Stimulated activated naive CD4-positive, alpha-beta T cell (primary cell): ENCODE measurements at regions not wholly inside any gene's neighbourhood (a gene's known extent, or its start where the extent isn't known, plus 50 kb on each side); places are given as distances from the start of the nearest gene placed in this dataset.
A peak's percentile ranks its signal among the peaks of the same experiment; 100 is the strongest.

Experiments used
- DNase-seq, 6 experiments: peaks; one replicate each; lab custom pipeline; 2025; lab: John Stamatoyannopoulos, UW

DNA sequence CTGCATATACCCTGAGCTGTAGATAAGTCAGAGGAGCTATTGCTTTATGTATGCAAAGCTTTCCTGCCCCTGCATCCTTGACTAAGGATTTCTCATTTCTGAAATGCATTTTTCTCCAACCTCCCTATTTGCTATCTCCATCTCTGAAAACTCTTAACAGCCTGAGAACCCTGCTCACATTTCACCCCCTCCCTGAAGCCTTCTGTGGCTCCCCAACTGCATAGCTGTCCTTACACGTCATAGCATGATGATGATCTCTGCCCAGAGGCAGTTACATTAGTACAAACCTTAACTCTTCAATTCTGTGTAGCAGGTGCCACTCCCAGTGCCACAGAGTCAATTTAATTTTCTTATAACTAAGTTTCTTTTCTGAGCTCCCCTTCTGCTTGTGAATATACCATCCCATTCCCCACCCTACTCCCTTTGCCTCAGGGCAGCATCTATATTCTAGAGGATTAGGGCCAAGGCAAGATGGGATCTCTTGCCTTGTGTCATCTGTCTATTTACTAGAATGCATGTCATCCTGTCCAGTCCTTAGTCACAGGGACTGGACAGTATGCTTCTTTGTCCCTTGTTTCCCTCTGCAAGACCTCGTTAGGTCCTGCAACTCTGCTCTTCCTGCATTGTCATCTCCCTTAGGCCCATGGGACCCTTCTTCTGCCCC, 149.7 kb upstream of the SPRY4 start:
- no peak for DNase-seq

DNA sequence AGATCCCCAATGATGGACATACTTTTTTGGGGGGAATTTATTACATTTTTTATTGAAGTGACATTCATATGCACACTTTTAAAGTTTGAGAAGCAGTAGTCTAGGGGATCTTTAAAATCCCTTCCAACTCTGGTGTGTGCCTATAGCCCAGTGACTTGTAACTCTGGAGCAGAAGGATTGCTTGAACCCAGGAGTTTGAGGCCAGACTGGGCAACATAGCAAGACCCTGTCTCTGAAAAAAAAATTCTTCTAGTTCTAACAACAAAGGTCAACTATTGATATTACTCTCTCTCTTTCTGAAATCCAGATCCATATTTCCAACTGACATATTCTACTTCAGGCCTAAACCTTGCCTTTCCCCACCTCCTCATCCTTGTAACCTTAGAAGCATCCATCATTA, 148.2 kb upstream of the SPRY4 start:
- DNase-seq = no peak

DNA sequence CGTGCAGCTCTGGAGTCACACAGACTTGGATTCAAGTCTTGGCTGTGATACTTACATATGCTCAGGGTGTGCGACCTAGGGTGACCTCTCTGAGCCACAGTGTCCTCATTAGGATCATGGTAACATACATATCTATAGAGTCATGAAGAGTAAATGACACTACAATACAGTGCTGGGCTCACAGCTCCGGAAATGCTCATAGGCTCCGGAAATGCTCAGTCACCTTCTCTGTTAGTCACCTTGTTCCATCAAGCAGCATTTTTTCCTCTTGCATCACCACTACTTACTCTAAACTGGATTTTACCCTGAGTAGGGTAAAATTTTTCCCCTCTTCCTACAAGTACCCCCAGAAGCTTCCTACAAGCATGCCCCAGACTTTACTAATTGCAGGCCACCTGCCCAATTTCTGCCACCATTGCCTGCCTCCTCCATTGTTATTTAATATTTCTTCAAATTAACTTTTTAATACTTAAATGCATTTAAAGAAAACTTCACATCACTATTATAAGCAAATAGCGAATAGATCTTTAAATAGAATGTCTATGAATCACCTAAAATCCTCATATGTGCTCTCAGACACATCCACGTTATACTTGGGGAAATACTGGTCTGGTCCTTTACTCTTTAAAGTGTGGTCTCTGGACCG, 147.6 kb upstream of the SPRY4 start:
- DNase-seq = no peak

DNA sequence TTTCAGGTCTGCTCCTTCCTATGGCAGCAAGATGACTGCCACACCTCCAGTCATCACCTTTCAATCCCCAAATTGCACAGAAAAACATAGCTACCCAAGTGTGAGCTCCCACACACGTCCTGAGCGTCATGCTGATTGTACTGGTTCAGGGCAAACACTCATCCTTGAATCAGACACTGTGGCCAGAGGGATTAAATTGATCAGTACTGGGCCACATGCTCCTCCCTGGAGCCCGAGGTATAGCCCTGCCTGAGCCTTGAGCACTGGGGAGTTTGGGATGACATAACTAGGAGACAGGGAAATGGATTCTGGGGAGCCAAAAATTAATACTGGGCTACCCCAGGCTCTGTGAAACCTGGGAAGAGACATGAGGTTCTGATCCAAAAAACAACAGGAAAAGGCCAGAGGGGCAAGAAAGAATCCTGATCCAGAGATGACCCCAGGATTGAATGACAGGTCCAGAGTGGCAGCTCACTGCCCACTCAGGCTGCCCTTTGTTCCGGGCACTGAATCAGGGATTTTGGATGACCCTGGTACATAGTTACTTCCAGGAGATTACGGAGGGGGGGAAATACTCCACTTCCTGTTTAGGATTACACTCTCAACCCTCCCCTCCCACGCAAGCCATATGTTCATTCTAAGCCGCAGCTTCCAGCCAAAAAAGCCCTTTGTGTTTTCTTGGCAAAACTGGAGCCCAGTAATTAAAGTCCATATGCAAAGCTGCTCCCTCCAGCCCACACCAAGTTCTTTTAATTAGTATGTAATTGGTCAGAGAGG, 141.6 kb upstream of the SPRY4 start:
- no peak for DNase-seq

DNA sequence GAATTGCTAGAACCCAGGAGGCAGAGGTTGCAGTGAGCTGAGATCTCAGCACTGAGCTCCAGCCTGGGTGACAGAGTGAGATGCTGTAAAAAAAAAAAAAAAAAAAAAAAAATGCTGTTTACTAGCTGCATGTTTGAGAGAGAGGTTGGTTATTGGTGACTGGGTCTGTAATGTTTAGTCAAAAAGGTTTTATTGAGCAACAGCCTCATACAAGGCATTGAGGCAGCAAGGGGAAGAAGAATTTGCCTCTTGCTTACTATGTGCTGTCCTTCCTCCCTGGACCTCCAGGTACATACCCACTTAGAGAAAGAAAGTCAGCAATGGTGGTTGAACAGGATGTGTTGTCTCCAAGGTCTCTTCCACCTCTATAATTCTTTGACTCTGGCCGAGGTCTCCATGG, 140.7 kb upstream of the SPRY4 start:
- DNase-seq = no peak

DNA sequence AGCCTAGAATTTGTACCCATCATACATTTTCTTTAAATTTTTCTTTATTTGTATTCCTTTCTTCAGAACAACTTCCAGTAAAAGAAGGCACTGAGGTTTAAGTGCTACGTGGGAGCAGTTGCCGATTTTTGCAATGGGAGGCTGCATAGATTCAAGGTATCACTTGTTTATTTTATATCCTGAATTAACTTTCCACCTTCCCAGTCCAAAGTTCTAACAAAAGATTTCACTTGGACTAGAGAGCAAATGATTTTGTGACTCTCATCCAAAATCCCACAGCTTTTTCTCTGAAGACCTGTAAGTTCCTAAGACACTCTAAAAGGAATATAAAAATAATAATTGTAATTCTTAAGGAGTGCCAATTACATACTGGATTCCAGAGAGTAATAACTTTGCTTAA, 139.1 kb upstream of the SPRY4 start:
- DNase-seq = no peak

DNA sequence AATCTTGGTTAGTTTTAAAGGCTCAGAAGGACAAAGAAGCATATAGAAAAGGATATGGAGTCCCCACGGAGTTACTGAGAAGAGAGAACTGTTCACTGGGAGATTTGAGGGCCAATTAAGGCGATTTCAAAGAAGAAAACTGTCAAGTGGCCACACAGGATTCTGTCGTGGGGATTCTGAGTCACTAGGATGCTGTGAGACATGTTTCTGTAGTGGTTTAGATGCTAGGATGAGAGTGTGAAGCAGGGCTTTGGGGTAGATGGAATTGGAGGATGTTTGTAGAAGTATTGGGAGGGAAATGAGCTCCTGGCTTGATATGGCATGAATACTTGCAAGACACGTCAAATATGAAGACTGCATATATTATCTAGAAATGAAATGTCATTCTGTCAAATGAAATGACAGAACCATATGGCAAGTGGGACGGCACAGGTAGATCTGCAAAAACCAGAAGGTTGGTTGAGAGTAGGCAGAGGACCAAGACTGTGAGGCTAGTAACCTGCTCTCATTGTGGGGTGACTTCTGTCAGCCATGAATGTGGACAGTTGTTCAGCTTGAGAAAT, 136.3 kb upstream of the SPRY4 start:
- DNase-seq = no peak

DNA sequence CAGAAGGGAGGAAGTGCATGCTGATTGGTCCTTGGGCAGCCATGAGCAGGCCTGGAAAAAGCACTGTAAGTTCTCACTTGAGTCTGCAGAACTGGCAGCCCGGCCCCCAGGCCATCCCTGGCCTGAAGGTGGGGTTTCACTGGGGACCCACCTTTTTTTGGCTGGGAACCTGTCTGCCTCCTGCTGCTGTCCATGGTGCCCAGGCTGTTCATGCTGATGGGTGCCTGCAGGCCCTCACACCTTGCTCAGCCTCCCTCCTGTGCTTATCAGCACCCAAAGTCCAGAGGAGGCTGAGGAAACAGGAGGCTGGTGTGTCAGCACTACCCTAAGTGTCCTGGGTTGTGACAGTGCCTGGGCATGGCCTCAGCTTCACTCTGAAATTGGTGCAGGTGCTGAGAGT, 134.4 kb upstream of the SPRY4 start:
- no peak for DNase-seq

DNA sequence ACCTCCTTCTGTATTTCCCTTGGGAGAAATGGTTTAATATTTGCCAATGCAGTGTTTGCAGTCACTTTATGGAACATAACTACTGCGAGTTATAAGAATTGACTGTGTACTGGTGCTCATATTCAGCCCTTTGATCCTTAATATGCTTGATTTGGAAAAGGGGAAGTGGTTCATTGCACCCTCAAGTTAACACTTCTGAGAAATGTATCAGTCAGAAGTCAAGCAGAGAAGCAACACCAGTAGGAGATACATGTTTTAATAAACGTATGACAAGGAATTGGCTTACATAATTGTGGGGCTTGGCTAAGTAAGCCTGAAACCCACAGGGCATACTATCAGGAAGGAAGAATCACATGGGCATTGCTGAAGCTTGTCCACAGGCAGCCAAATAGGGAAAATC, 131.0 kb upstream of the SPRY4 start:
- no peak for DNase-seq

DNA sequence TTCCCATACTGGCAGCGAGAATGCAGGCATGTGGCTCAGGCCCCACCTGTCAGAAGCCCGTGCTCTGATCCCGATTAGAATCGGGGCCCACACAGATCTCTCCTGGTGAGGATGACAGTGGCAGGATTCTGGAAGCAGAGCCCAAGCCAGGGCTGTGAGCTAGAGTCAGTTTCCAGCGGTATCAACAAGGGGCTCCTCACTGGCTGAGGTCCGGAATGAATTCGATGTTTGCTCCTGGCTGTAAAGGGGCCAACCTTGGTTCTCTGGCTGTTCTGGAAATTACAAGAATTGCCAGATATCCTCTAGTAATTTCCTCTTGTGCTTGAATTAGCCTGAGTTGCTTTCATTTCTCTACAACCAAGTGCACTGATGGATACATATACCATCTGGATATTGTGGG, 129.1 kb upstream of the SPRY4 start:
- no peak for DNase-seq

DNA sequence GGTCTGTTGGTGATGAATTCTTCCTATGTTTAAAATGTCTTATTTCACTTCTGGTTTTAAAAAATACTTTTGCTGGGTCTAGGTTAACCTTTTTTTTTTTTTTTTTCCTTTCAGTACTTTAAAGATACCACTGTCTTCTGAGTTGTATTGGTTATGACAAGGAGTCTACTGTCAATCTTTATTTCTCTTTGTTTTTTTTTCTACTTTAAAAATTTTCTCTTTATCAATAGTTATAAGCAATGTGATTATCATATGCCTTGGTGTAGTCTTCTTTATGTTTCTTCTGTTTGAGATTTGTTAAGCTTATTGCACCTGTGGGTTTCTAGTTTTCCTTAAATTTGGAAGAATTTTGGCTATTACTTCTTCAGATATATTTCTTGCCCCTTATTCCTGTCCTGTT, 125.6 kb upstream of the SPRY4 start:
- DNase-seq = no peak

DNA sequence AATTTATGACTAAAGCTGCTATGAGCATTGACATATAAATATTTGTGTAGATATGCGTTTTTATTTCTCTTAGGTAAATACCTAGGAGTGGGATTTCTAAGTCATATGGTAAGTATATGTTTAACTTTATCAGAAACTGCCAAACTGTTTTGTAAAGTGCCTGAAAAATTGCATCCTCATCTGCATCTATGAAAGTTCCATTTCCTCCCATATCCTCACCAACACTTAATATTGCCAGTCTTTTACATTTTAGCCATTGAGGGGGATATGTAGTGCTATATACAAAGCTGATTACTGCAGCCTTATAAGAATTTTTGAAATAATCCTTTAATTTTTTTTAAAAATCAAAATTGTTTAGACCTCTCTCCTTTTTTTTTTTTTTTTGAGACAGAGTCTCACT, 123.1 kb upstream of the SPRY4 start:
- DNase-seq = no peak

DNA sequence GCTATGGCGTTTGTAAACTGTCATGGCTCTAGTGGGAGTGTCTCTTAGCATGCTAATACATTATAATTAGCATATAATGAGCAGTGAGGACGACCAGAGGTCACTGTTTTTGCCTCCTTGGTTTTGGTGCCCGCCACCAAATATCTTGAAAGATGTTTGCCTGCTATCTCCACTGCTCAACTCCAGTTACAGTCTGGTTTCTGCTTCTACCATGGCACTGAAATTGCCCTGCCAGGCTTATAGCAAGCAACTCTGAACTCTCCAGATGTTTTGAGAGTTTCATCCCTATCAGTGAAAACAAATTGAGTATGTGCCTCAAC, 122.1 kb upstream of the SPRY4 start:
- no peak for DNase-seq

DNA sequence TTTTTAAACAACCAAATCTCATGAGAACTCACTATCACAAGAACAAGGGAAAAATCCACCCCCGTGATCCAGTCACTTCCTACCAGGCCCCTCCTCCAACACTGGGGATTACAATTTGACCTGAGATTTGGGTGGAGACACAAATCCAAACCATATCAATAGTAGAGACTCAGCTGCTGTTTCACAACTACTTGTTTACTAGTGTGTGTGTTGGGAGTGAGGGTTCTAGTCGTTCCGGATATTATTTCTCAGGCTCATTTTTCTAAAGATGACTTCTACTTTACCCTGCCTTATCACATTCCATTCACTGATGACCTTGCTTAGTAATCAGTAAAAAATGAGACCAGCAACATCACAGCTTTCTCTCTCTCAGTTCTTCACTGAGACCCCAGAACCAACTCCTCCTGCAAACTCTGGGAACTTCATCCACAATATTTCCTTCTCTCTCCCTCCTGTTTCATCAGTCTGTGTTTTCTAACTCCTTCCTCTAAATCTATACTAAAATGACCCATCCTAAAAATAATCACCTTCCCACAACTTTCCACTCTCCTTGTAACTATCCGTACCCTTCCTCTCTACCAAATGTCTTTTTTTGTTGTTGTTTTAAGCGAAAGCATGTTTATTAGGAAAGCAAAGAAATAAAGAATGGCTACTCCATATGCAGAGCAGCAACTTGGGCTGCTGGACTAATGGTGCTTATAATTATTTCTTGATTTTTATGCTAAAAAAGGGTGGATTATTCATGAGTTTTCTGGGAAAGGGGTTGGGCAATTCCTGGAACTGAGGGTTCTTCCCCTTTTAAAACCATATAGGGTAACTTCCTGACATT, 121.5 kb upstream of the SPRY4 start:
- no peak for DNase-seq

DNA sequence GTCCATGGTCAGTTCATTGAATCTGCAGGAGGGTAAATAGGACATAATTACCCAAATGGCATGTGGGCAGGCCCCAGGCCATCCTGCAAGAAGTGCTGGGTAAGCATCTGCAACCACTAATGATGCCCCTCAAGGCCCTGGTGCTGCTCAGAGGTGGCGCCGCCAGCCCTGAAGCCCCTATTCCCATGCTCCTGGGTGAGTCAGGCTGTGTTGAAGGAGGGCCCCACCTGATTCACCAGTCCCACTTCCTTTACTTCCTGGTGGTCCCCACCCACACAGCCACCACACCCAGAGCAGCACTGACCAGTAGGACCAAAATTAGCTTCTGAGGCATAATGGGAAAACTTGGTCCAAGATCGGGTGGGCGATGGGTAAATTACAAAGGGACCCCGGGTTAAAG, 120.4 kb upstream of the SPRY4 start:
- no peak for DNase-seq

DNA sequence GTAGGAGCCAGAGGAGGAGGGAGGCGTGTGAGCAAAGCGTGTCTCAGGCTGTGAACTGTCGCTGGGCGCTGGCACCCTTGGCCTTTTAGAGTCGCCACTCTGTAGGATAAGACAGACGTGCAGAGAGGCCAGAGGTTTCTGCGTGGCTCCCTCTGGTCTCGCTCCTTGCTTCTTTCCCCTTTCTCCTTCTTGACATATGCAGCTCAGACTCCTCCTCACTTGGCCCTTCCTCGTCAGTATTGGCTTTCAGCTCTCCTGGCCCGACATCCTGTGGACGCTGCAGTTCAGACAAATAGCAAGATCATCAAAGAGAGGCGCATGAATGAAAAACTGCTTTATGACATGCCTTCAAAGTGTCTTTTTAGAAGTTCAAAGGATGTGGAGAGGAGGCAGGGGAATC, 116.8 kb upstream of the SPRY4 start:
- peak in 4 of 6 experiments; percentile 3 to 46 (median 25) for DNase-seq

DNA sequence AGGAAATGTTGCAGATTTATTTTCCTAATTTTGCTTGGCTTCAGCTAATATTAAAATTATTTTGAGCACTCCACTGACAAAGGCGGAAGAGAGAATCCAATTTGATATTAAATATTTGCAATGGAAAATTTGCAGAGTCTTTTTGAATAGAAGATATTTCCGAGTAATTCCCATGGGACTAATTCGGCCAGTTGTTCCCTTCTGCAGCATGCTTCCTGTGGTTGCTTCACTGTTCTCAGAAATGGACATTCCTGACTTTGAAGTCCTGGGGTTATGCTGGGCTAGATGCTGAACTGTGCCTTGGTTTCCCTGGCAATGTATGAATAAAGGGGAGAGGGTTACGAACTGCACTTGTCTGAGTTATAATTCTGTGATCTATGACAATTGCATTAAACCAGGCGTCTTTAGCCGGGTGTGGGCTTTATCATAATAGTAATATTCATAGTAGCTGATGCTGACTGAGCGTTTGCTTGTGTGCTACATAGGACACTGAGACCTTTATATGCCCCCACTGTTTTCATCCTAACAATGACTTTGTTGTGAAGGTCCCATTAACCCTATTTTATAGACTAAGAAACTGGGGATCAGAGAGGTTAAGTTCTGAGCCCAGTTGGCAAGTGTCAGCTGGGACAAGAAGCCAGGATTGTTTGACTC, 114.5 kb upstream of the SPRY4 start:
- no peak for DNase-seq

DNA sequence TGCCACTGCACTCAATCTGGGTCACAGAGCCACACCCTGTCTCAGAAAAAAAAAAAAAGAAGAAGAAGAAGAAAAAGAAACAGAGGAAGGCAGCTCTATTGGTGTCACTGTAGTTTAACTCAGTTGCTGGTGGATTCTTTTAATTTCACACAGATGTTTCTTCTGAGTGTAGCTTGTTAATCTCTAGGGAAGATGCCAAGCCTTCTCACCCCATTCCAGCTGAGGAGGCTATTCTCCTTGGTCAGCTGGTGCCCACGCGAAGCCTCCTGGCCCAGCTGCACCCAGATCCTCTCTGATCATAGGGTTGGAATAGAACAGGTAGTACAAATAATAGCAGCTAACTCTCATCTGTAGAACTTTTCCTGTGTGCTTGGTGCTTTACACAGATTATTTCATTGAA, 113.8 kb upstream of the SPRY4 start:
- no peak for DNase-seq

DNA sequence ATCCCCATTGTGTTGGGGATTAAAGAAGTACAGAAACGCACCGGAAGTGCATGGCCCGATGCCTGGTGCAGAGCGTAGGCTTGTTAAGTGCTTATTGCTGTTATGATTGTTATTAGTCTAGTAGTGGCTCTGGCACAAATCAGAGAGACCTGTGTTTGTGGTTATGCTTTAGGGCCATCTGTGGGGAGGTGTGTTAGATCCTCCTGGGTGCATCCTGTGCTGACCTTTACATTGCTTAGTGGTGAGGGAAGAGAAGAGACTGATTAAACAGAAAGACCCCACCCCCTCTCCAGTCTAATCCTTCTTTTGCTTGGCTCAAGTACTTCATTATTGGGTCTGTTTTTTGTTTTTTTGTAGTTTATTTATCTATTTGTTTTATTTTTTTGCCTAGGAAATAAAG, 112.7 kb upstream of the SPRY4 start:
- DNase-seq = no peak

DNA sequence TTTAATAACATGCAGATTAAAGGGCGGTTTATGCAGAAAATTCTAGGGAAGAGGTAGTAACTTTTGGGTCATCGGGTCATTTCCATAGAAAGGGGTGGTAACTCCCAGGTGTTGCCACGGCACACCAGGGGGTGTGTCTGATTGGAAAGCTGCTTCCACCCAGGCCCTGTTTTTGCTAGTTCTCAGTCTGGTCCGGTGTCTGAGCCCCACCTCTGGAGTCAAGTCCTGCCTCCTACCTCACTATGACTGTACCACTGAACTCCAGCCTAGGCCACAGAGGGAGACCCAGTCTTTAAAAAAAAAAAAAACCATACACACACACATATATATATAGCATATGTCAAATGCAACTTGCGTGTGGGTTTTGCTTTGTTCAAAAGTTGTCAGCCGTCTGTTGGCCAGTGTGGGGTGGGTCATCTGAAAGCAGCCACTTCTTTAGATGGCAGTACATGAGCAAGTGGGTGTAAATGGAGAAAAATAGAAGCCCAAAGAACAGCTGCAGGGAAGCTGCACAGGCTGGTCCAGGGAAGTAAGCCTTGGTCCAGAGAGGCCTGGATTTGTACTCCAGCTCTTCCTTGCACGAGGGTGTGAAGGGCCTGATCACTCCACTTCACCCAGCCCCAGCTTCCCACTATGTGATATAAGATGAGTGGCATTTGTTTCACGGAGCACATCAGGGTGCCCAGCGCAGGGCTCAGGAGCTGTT, 110.7 kb upstream of the SPRY4 start:
- DNase-seq = no peak

DNA sequence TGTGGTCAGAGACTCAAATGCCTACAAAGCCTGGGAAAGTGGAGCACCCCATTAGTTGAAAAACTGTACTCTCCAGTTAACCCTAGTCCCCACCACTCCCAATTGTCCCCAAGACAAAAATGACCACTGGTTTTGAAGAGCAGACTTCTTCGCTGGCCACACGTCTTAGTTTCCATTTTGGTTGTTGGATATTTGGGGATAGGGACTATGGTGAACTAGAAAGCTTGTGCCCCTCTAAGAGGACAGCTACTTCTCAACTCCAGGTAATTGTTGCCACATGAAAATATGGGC, 109.4 kb upstream of the SPRY4 start:
- no peak for DNase-seq
